BE2C (cell line): ENCODE measurements at regions not wholly inside any gene's neighbourhood (a gene's known extent, or its start where the extent isn't known, plus 50 kb on each side); places are given as distances from the start of the nearest gene placed in this dataset.

ENCODE experiments used
- DNase-seq: peaks from one replicate; pipeline ENCODE4 v3.0.0-alpha.2; 2020
- H3K27me3 ChIP-seq: fragments of 250-450 bp; sonication (Bioruptor Pico); 2 replicates; pipeline ENCODE4 v1.5.1; 2020; ENCODE audit warnings: mild to moderate bottlenecking
- H3K36me3 ChIP-seq: fragments of 250-450 bp; sonication (Bioruptor Pico); 2 replicates; pipeline ENCODE4 v1.5.1; 2020; ENCODE audit warnings: mild to moderate bottlenecking
- H3K4me1 ChIP-seq: fragments of 250-450 bp; sonication (Bioruptor Pico); 2 replicates; pipeline ENCODE4 v1.5.1; 2020
- H3K4me3 ChIP-seq: 2 replicates; pipeline ENCODE4 v1.5.1; 2011; ENCODE audit warnings: low read depth, low read length
- H3K9me3 ChIP-seq: fragments of 250-450 bp; sonication (Bioruptor Pico); 2 replicates; pipeline ENCODE4 v1.5.1; 2020
- CTCF ChIP-seq: IDR thresholded peaks from 2 replicates; pipeline ENCODE4 v1.5.1; 2012; ENCODE audit warnings: mild to moderate bottlenecking, low read depth, low read length

GRCh38 chrX:45872480-45872879, 671.8 kb upstream of the DIPK2B start:
- no peak for DNase-seq
- H3K27me3 ChIP-seq = no peaks in the 10 kb centered on the region
- no peaks in the 10 kb centered on the region for H3K9me3 ChIP-seq
- no peak for TF ChIP-seq CTCF
- no peak overlapping the region for H3K4me3 ChIP-seq
- no peaks in the 10 kb centered on the region for H3K4me1 ChIP-seq
- no peaks in the 10 kb centered on the region for H3K36me3 ChIP-seq

DNA sequence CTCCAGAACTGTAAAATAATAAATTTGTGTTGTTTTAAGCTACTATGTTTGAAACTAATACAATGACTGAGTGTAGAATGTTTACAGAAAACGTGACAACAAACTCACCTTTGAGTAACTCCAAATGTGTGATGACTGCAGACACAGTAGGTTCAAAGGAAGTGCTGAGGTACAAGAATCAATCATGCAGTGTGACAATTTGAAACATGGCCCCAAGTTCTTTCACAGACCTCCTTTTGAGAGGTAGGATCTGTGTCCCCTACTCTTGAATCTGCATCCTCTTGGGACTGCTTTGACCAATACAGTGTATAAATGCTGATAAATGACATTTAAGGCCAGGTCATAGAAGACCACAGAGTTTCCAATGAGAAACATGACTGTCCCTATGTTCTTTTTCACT, 667.7 kb upstream of the DIPK2B start:
- H3K9me3 ChIP-seq = no peaks in the 10 kb centered on the region
- DNase-seq = no peak
- no peak for TF ChIP-seq CTCF
- no peaks in the 10 kb centered on the region for H3K36me3 ChIP-seq
- no peaks in the 10 kb centered on the region for H3K4me1 ChIP-seq
- no peak overlapping the region for H3K4me3 ChIP-seq
- H3K27me3 ChIP-seq = no peaks in the 10 kb centered on the region

DNA sequence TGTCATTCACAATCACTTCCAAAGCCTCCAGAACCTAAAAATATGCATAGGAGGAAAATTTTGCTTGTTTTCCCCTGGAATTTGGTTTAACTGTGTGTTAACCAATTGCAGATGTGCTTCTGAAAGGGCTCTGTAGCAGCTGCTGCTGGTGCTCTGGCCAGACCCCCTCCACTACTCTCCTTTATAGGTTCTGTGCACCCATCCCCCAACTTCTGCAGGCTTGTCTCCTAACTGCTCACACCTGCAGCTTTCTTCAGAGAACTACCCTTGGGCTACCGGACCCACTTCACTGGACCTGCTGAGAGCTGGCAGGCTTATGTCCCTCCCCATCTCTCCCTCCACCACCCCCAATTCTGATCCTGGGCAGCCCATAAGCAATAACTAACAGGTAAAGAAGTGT, 662.1 kb upstream of the DIPK2B start:
- no peak for TF ChIP-seq CTCF
- no peak for DNase-seq
- no peaks in the 10 kb centered on the region for H3K4me1 ChIP-seq

GRCh38 chrX:45860450-45860849, 659.8 kb upstream of the DIPK2B start:
- Histone ChIP-seq H3K36me3 (no peaks in the 10 kb centered on the region), H3K27me3 (no peaks in the 10 kb centered on the region), H3K9me3 (no peaks in the 10 kb centered on the region), H3K4me1 (no peaks in the 10 kb centered on the region), H3K4me3 (no peak overlapping the region)
- DNase-seq = no peak
- no peak for TF ChIP-seq CTCF

More for the DNA sequence above, 662.1 kb upstream of the DIPK2B start:
- Histone ChIP-seq H3K27me3 (no peaks in the 10 kb centered on the region), H3K36me3 (no peaks in the 10 kb centered on the region), H3K9me3 (no peaks in the 10 kb centered on the region), H3K4me3 (no peak overlapping the region)

GRCh38 chrX:45859407-45859806, 658.7 kb upstream of the DIPK2B start:
- no peaks in the 10 kb centered on the region for H3K27me3 ChIP-seq
- no peak overlapping the region for H3K4me3 ChIP-seq
- H3K9me3 ChIP-seq = no peaks in the 10 kb centered on the region
- H3K4me1 ChIP-seq = no peaks in the 10 kb centered on the region
- no peak for TF ChIP-seq CTCF
- DNase-seq = no peak
- H3K36me3 ChIP-seq = no peaks in the 10 kb centered on the region

- Histone ChIP-seq H3K4me3 (no peak overlapping the region), H3K36me3 (no peaks in the 10 kb centered on the region), H3K27me3 (peaks cover 16% of the 10 kb centered on the region), H3K9me3 (no peaks in the 10 kb centered on the region), H3K4me1 (no peaks in the 10 kb centered on the region)
- TF ChIP-seq CTCF = no peak
- no peak for DNase-seq
Measured at GRCh38 chrX:45852884-45853283, 652.2 kb upstream of the DIPK2B start.
